Fibroblast of gingiva (primary cell): ENCODE measurements at regions not wholly inside any gene's neighbourhood (a gene's known extent, or its start where the extent isn't known, plus 50 kb on each side); places are given as distances from the start of the nearest gene placed in this dataset.
A peak's percentile ranks its signal among the peaks of the same experiment; 100 is the strongest.

Experiments
- DNase-seq: peaks from one replicate; pipeline ENCODE4 v3.0.0-alpha.2; 2011; ENCODE audit warnings: low read depth

DNA sequence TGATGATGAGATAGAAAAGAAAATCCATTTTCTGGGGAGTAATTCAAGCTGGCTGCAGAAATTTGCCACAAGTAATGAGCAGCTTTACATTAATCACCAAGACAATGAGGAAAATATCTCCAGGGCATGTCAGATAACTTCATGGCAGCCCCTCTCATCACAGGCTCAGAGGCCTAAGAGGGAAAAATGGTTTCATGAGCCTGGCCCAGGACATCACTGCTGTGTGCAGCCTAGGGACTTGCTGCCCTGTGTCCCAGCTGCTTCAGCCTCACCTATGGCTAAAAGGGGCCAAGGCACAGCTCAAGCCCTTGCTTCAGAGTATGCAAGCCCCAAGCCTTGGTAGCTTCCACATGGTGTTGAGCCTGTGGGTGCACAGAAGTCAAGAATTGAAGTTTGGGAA, 161.7 kb downstream of the OPA1 start:
- DNase-seq = no peak

GRCh38 chr3:193756536-193756935, 163.5 kb downstream of the OPA1 start:
- no peak for DNase-seq

DNA sequence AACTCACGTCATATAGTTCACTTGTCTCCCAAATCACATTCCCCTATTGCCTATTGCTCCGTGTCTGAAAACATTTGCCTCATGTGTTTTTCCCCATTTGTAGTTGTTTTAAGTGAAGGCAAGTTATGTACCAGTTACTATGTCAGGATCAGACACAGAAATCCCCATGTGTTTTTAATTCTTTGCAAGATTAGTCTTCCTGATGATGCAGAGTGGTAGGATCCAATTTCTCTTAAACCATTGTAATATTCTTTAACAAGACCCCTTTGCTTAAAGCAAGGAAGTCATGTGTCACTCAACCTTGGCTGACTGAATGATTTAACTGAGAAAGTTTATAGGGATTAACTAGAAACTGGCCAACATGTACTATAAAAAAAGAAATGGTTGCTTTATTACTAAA, 164.4 kb downstream of the OPA1 start:
- no peak for DNase-seq

DNA sequence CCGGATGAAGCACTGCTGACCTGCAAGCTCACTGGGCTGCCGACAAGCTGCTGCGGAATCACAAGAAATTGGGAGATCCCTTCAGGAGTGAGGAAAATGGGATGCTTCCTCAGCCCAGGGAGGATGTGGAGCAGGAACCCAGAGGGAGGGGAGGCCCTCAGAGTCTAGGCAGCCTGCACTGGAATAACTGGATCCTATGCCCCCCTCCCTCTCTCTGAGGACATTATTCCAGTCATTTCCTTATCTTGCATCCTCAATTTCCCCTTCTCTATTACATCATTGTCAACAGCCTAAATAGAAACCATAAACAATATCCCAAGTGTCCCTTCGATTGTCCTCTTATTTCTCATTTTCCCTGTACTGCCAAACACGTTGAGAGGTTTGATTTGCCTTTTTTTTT, 169.0 kb downstream of the OPA1 start:
- no peak for DNase-seq

DNA sequence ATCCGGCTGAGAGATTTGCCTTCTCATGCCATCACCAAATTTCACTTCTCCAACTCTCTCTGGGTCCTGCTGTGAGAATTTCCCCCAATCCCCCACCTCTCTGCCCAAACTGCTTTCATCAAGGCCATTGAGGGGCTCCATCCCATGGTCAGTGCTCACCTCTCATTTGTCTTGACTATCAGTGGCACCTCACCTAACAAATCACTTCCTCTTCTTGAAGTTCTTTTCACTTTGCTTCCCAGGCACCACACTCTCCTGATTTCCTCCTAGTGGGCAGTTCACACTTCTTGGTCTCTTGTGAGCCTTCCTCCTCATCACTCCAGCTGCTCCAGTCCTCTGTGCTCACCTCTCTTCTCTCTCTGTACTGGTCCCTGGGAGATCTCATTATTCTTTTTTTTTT, 169.6 kb downstream of the OPA1 start:
- no peak for DNase-seq

DNA sequence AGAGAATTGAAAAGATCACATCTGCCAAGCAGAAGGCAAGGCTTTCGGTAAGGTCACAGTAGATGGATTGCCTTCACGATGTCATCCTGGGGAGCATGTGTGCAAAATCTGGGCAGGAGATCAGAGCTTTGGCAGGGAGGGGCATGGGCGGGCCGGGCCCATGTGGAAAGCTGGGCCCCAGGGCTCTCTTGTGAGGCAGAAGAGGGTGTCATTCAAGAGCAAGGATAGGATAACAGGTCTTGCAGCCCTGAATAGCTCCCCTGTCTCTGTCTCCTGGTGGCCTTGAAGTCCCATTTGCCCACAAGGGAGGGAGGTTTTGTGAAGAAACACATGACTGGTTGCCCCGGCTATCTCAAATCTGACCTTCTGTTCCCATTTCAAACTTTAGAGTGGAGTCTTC, 172.0 kb downstream of the OPA1 start:
- DNase-seq = no peak

- DNase-seq = no peak
Observed at GRCh38 chr3:193767353-193768069, 174.5 kb downstream of the OPA1 start.

DNA sequence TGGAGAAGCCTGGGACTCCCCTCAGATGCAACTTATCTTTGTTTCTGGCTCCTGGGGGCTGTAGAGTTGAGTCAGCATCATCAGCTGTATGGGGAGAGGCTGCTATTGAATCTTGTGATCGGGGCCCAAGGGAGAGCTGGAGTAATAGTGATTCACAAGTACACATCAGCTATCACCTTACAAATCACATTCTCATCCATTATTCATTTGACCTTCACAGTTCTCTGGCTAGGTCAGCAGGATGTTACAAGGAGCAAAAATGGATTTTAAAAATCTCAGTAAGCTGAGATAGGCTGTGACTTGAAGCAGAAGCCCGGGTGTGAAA, 175.0 kb downstream of the OPA1 start:
- peak; percentile 46 for DNase-seq

DNA sequence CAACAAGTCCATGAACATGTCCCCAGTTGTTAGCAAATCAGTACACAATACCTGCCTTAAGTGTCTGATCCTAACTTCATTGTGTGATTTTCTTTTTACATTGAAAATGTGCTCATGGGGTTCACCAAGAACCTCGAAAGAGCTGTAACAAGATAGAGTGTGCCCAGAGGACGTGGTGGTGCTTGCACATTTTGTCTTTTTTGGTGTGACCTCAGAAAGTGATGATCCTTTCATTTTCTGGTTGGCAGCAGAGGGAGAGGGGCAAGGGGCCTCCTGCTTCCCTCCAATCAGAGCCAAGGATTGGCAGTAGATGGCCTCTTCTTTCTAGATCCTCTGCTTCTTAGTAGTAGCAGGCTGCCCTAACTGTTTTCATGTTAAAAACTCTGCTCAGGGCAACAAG, 176.4 kb downstream of the OPA1 start:
- DNase-seq = no peak

DNA sequence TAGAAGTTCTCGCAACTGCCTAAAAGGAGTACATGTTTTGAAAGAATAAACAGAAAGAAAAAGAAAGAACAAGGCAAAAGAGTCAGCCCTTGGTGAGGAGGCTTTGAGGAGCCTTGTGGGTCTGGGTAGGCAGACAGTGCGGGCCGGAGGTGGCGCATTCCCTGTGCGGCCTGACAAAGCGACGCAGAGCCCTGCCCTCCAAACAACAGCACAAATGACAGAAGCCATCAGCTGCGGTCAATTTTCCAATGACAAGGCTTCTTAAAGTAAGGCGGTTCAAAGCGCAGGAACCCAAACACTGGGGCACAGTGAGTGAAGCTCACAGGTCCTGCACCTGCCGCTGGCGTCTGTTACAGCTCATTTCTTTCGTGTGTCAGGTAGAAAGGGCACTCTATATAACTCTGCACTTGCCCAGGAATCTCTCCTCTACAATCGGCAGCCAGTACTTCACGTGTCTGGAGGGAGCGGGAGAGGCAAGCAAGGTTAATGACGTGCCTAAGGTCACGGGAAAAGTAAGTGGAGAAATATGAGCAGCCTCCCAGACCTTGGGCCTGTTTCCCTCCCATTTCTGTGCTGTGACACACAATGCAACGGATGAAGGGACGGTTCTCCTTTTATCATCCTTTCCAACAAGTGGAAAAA, 178.1 kb downstream of the OPA1 start:
- no peak for DNase-seq

GRCh38 chr3:193771653-193772421, 178.8 kb downstream of the OPA1 start:
- no peak for DNase-seq

DNA sequence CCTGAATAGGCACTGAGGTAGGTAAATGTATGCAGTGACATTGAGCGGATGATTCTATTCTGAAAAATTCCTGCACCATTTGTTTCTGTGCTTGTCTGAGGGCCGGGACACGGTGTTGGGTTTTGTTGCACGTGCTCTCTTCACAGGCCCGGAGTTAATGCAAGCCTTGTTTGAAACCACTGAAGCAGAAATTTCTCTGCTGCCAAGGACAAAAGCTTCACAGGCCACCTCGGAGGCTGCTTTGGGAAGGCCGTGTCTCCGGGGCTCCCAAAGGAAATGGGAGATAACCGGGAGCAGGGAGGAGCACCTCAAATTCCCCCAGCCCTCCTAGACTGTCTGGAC, 179.4 kb downstream of the OPA1 start:
- DNase-seq = no peak

GRCh38 chr3:193773266-193774220, 180.5 kb downstream of the OPA1 start:
- no peak for DNase-seq

DNA sequence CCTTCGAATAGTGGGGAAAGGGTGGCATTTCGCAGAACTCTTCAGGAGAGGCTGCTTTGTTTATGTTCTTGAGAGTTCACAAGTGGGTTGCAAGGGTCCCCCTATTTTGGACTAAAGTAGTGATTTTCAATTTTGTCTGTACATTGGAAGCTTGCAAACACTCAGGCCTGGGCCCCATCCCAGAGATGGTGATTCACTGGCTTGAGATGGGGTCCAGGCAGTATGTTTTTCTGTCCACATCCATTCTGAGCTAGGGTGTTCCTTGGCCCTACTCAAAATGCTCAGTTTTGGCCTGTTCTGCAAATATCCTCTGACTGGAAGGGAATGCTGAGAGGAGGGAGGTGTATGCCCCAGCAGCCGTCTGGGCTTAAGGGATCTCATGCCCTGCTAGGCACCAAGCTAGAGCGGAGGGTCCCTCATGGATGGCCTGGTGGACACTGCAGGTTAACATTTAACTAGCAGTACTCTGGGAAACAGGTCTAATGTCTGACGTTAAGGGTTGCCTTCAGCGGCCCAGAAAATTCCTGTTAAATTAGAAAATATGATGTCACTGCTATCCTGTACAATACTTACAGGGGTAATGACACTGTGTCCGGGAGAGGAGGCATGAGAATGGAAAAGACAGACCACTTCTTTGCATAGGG, 181.4 kb downstream of the OPA1 start:
- no peak for DNase-seq

GRCh38 chr3:193774916-193775285, 181.9 kb downstream of the OPA1 start:
- no peak for DNase-seq

GRCh38 chr3:193775421-193776077, 182.5 kb downstream of the OPA1 start:
- no peak for DNase-seq

DNA sequence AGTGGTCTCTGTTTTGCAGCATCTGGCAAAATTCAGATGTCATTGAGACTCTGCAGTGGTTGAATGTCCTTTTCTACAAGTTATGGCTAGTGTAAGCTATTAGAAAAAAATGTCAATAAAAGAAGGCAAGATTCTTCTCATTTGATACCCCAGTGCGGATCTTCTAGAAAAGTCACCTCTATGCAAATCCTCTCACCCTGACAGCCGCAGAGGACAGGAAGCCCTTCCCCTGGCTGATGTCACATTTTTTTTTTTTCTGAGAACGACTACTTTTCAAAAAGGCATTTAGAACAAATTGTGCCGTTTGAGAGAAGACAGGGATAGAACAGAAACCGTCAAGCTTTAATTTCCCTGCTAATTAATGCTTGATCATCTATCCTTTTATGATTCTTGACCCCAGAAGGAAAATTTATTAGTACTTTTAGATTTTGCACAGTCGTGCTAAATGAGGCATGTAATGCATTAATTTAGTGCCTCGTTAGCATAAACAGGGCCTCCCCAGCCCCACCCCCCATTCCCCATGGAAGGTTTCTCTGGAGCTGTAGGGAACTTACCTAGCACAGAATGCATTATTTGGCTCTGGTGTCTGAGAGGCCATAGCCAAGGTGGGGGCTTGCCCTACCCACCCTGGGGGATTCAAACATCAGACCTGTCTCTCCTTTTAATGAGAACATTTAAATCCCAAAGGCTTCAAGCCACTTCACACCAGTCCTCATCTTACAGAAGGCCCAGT, 183.8 kb downstream of the OPA1 start:
- no peak for DNase-seq

- no peak for DNase-seq
Observed at GRCh38 chr3:193777524-193777923, 184.5 kb downstream of the OPA1 start.

DNA sequence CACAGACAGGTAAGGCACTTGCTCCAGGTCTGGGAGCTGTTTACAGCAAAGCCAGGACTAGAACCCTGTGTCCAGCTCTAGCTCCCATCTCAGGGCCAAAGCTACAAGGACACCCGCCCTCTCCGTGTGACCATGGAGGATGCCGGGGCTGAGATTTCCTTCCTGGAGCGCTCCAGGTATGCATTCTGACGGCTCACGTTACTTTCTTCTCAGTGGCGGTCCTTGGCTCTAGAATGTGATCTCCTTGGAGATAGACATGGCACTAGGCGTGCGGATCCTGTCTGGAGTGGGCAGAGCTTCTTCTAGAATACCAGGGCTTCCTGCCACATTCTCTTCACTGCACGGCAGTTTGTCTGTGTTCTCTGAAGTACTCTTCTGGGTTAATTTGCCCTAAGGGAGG, 185.7 kb downstream of the OPA1 start:
- DNase-seq = no peak

- DNase-seq = no peak
Observed at GRCh38 chr3:193779933-193780332, 186.9 kb downstream of the OPA1 start.

DNA sequence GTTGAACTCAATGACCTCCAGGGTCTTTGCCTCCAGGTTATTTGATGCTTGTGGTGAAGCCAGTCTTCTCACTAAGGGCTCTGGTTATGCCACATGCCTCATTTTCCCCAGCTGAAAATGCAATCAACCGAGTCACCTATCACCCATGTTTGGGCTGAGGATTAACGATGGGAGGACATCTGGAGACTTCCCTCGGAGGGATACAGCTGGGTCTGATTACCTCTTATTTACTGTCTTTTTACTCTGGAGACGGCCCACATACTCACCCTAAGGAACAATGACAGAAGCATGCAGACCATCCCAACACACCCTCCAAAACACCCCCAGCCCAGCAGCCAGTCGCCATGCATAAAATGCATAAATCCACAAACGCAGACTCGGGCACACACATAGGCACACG, 187.4 kb downstream of the OPA1 start:
- DNase-seq = no peak
